ENCODE measurements at regions not wholly inside any gene's neighbourhood (a gene's known extent, or its start where the extent isn't known, plus 50 kb on each side); places are given as distances from the start of the nearest gene placed in this dataset.

GRCh38 chr5:107783551-107783950, 112.8 kb upstream of the EFNA5 start:
- no peak for TF ChIP-seq ZSCAN18 (CRISPR knock-in tag; IDR thresholded peaks at IDR 0.05)
- TF ChIP-seq TP53 (CRISPR knock-in tag; IDR thresholded peaks at IDR 0.05), result no peak
- TF ChIP-seq, protein P1, sequence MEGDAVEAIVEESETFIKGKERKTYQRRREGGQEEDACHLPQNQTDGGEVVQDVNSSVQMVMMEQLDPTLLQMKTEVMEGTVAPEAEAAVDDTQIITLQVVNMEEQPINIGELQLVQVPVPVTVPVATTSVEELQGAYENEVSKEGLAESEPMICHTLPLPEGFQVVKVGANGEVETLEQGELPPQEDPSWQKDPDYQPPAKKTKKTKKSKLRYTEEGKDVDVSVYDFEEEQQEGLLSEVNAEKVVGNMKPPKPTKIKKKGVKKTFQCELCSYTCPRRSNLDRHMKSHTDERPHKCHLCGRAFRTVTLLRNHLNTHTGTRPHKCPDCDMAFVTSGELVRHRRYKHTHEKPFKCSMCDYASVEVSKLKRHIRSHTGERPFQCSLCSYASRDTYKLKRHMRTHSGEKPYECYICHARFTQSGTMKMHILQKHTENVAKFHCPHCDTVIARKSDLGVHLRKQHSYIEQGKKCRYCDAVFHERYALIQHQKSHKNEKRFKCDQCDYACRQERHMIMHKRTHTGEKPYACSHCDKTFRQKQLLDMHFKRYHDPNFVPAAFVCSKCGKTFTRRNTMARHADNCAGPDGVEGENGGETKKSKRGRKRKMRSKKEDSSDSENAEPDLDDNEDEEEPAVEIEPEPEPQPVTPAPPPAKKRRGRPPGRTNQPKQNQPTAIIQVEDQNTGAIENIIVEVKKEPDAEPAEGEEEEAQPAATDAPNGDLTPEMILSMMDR (IDR thresholded peaks at IDR 0.05), result no peak
- no peak for TF ChIP-seq ZNF281 (CRISPR knock-in tag; IDR thresholded peaks at IDR 0.05)
- no peak for TF ChIP-seq ESRRA (CRISPR knock-in tag; IDR thresholded peaks at IDR 0.05; ENCODE audit: borderline replicate concordance)
- TF ChIP-seq, protein P2, sequence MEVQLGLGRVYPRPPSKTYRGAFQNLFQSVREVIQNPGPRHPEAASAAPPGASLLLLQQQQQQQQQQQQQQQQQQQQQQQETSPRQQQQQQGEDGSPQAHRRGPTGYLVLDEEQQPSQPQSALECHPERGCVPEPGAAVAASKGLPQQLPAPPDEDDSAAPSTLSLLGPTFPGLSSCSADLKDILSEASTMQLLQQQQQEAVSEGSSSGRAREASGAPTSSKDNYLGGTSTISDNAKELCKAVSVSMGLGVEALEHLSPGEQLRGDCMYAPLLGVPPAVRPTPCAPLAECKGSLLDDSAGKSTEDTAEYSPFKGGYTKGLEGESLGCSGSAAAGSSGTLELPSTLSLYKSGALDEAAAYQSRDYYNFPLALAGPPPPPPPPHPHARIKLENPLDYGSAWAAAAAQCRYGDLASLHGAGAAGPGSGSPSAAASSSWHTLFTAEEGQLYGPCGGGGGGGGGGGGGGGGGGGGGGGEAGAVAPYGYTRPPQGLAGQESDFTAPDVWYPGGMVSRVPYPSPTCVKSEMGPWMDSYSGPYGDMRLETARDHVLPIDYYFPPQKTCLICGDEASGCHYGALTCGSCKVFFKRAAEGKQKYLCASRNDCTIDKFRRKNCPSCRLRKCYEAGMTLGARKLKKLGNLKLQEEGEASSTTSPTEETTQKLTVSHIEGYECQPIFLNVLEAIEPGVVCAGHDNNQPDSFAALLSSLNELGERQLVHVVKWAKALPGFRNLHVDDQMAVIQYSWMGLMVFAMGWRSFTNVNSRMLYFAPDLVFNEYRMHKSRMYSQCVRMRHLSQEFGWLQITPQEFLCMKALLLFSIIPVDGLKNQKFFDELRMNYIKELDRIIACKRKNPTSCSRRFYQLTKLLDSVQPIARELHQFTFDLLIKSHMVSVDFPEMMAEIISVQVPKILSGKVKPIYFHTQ (CRISPR knock-in tag; IDR thresholded peaks at IDR 0.05), result no peak

Measured in WTC11 (cell line).